OCI-LY7 (cell line): ENCODE measurements at regions not wholly inside any gene's neighbourhood (a gene's known extent, or its start where the extent isn't known, plus 50 kb on each side); places are given as distances from the start of the nearest gene placed in this dataset.

Experiments
- EZH2phosphoT487 ChIP-seq: fragments of 200-600 bp; sonication (generic); IDR thresholded peaks from 2 replicates; pipeline ENCODE4 v1.6.1; 2018; ENCODE audit warnings: low read depth, borderline replicate concordance, mild to moderate bottlenecking, mixed run types, antibody characterized with exemption, low read length, moderate library complexity, mixed read lengths
- TF ChIP-seq, protein P1 (sequence below): fragments of 200-600 bp; sonication (generic); conservative IDR thresholded peaks from 2 replicates; pipeline ENCODE4 v1.5.1; 2014; ENCODE audit warnings: mild to moderate bottlenecking, antibody characterized with exemption, low read length, moderate library complexity, mixed read lengths

GRCh38 chr1:93750955-93751354 lies 69.3 kb upstream of the BCAR3 start:
- TF ChIP-seq, protein P1, sequence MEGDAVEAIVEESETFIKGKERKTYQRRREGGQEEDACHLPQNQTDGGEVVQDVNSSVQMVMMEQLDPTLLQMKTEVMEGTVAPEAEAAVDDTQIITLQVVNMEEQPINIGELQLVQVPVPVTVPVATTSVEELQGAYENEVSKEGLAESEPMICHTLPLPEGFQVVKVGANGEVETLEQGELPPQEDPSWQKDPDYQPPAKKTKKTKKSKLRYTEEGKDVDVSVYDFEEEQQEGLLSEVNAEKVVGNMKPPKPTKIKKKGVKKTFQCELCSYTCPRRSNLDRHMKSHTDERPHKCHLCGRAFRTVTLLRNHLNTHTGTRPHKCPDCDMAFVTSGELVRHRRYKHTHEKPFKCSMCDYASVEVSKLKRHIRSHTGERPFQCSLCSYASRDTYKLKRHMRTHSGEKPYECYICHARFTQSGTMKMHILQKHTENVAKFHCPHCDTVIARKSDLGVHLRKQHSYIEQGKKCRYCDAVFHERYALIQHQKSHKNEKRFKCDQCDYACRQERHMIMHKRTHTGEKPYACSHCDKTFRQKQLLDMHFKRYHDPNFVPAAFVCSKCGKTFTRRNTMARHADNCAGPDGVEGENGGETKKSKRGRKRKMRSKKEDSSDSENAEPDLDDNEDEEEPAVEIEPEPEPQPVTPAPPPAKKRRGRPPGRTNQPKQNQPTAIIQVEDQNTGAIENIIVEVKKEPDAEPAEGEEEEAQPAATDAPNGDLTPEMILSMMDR, result no peak
- no peak for TF ChIP-seq EZH2phosphoT487
